ENCODE measurements at regions not wholly inside any gene's neighbourhood (a gene's known extent, or its start where the extent isn't known, plus 50 kb on each side); places are given as distances from the start of the nearest gene placed in this dataset.

GRCh38 chr10:1873661-1874315, 136.5 kb upstream of the ADARB2 start:
- Histone ChIP-seq H3K4me3 (no peak overlapping the region), H3K36me3 (no peaks in the 10 kb centered on the region), H3K9me3 (ENCODE audit: low read depth) (no peaks in the 10 kb centered on the region), H3K27me3 (no peaks in the 10 kb centered on the region), H3K4me1 (ENCODE audit: low read depth) (no peaks in the 10 kb centered on the region), H3K27ac (no peak overlapping the region)
- TF ChIP-seq CTCF (IDR thresholded peaks at IDR 0.05; ENCODE audit: low read depth, low read length) = no peak
- DNase-seq (ENCODE audit: low read depth in 1 of 2, low spot score in 1 of 2) = no peak

GRCh38 chr10:1872151-1872726, 134.9 kb upstream of the ADARB2 start:
- Histone ChIP-seq H3K27me3 (no peaks in the 10 kb centered on the region), H3K4me3 (no peak overlapping the region), H3K27ac (no peak overlapping the region), H3K4me1 (ENCODE audit: low read depth) (no peaks in the 10 kb centered on the region), H3K36me3 (no peaks in the 10 kb centered on the region), H3K9me3 (ENCODE audit: low read depth) (no peaks in the 10 kb centered on the region)
- no peak for TF ChIP-seq CTCF (IDR thresholded peaks at IDR 0.05; ENCODE audit: low read depth, low read length)
- no peak for DNase-seq (ENCODE audit: low read depth in 1 of 2, low spot score in 1 of 2)

GRCh38 chr10:1870491-1870890, 133.2 kb upstream of the ADARB2 start:
- TF ChIP-seq CTCF (IDR thresholded peaks at IDR 0.05; ENCODE audit: low read depth, low read length) = no peak
- no peaks in the 10 kb centered on the region for H3K36me3 ChIP-seq
- no peak overlapping the region for H3K27ac ChIP-seq
- DNase-seq (ENCODE audit: low read depth in 1 of 2, low spot score in 1 of 2) = no peak
- no peaks in the 10 kb centered on the region for H3K4me1 ChIP-seq (ENCODE audit: low read depth)
- H3K27me3 ChIP-seq = no peaks in the 10 kb centered on the region
- H3K4me3 ChIP-seq = no peak overlapping the region
- H3K9me3 ChIP-seq (ENCODE audit: low read depth) = no peaks in the 10 kb centered on the region

- H3K4me1 ChIP-seq (ENCODE audit: low read depth) = no peaks in the 10 kb centered on the region
- TF ChIP-seq CTCF (IDR thresholded peaks at IDR 0.05; ENCODE audit: low read depth, low read length) = no peak
- H3K27me3 ChIP-seq = no peaks in the 10 kb centered on the region
- H3K4me3 ChIP-seq = no peak overlapping the region
- no peak overlapping the region for H3K27ac ChIP-seq
- no peaks in the 10 kb centered on the region for H3K9me3 ChIP-seq (ENCODE audit: low read depth)
- no peaks in the 10 kb centered on the region for H3K36me3 ChIP-seq
- no peak for DNase-seq (ENCODE audit: low read depth in 1 of 2, low spot score in 1 of 2)
Observed at GRCh38 chr10:1869861-1870260, 132.5 kb upstream of the ADARB2 start.

- TF ChIP-seq CTCF (IDR thresholded peaks at IDR 0.05; ENCODE audit: low read depth, low read length) = no peak
- Histone ChIP-seq H3K27me3 (no peaks in the 10 kb centered on the region), H3K36me3 (no peaks in the 10 kb centered on the region), H3K27ac (no peak overlapping the region), H3K4me1 (ENCODE audit: low read depth) (no peaks in the 10 kb centered on the region), H3K9me3 (ENCODE audit: low read depth) (no peaks in the 10 kb centered on the region), H3K4me3 (no peak overlapping the region)
- DNase-seq (ENCODE audit: low read depth in 1 of 2, low spot score in 1 of 2) = peak in 1 of 2 donors; percentile 4
Observed at GRCh38 chr10:1860351-1860750, 123.0 kb upstream of the ADARB2 start.

All from cardiac muscle cell (in vitro differentiated cells and primary cell).